ENCODE measurements at regions not wholly inside any gene's neighbourhood (a gene's known extent, or its start where the extent isn't known, plus 50 kb on each side); places are given as distances from the start of the nearest gene placed in this dataset.

DNA sequence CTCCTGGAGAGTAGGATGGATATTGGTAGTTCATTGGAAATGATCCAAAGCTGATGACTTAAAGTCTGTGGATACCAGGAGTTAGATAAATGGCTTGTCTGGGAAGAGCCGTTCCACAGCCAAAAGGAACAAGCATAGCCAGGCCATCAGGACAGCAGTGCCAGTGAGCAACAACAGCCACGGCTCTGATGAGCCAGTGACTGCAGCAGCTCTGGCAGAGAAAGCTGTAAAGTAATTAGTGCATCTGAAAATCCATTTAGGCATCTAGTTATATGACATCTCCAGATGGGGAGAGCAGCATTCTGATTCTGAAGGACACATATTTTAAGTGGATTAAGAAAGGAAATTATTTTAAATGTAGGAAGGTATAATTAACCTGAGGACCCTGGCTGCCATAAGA lies 256.2 kb upstream of the PLXNA2 start:
- Histone ChIP-seq H3K27ac (ENCODE audit: low read length) (no peak overlapping the region), H2AFZ (ENCODE audit: low read depth, low read length) (no peak overlapping the region), H3K9me3 (ENCODE audit: insufficient read depth, low read length, severe bottlenecking) (no peaks in the 10 kb centered on the region), H4K20me1 (ENCODE audit: insufficient read depth, low read length) (no peaks in the 10 kb centered on the region), H3K27me3 (ENCODE audit: insufficient read depth, low read length, poor library complexity) (peaks cover 8% of the 10 kb centered on the region), H3K79me2 (ENCODE audit: insufficient read depth, low read length) (no peaks in the 10 kb centered on the region), H3K4me2 (ENCODE audit: insufficient read depth, low read length) (no peak overlapping the region), H3K4me1 (ENCODE audit: insufficient read depth, low read length) (no peaks in the 10 kb centered on the region), H3K36me3 (ENCODE audit: insufficient read depth, low read length) (no peaks in the 10 kb centered on the region), H3K9ac (ENCODE audit: low read depth, low read length) (no peak overlapping the region), H3K4me3 (ENCODE audit: low read depth in 1 of 2, low read length in 2 of 2) (no peak overlapping the region)
- ATAC-seq (ENCODE audit: insufficient read depth, low read depth), result no peak
- DNase-seq, result no peak
- TF ChIP-seq CTCF (IDR thresholded peaks at IDR 0.05; ENCODE audit: borderline replicate concordance, extremely low read depth, low read length, poor library complexity, severe bottlenecking) (no peak), EZH2 (IDR thresholded peaks at IDR 0.05; ENCODE audit: borderline replicate concordance, low read depth, low read length, severe bottlenecking) (no peak)

DNA sequence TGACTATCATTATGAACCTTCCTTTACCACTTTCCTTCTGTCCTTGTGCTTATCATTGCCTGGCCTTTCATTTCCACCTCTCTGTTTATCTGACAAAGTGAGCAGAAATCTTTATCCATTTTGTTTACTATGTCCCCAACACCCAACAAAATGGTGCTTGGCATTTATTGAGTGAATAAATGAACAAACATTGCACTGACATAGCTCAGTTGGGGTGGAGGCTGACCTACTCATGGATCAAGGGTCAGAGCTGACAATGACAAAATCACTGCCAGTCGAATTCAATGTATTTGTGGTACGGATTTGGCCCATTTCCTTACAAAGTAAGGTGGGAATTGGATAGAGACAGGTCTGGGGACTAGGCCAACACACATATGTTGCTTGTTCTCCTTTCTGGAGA lies 257.4 kb upstream of the PLXNA2 start:
- peaks cover 8% of the 10 kb centered on the region for H3K27me3 ChIP-seq (ENCODE audit: insufficient read depth, low read length, poor library complexity)
- no peak overlapping the region for H3K27ac ChIP-seq (ENCODE audit: low read length)
- no peaks in the 10 kb centered on the region for H4K20me1 ChIP-seq (ENCODE audit: insufficient read depth, low read length)
- H3K36me3 ChIP-seq (ENCODE audit: insufficient read depth, low read length), result no peaks in the 10 kb centered on the region
- H3K4me2 ChIP-seq (ENCODE audit: insufficient read depth, low read length), result no peak overlapping the region
- H3K9ac ChIP-seq (ENCODE audit: low read depth, low read length), result no peak overlapping the region
- no peaks in the 10 kb centered on the region for H3K79me2 ChIP-seq (ENCODE audit: insufficient read depth, low read length)
- H3K4me1 ChIP-seq (ENCODE audit: insufficient read depth, low read length), result no peaks in the 10 kb centered on the region
- no peak overlapping the region for H3K4me3 ChIP-seq (ENCODE audit: low read depth in 1 of 2, low read length in 2 of 2)
- no peak overlapping the region for H2AFZ ChIP-seq (ENCODE audit: low read depth, low read length)
- ATAC-seq (ENCODE audit: insufficient read depth, low read depth) (no peak), DNase-seq (no peak)
- no peaks in the 10 kb centered on the region for H3K9me3 ChIP-seq (ENCODE audit: insufficient read depth, low read length, severe bottlenecking)
- TF ChIP-seq EZH2 (IDR thresholded peaks at IDR 0.05; ENCODE audit: borderline replicate concordance, low read depth, low read length, severe bottlenecking) (no peak), CTCF (IDR thresholded peaks at IDR 0.05; ENCODE audit: borderline replicate concordance, extremely low read depth, low read length, poor library complexity, severe bottlenecking) (no peak)

- no peak for ATAC-seq (ENCODE audit: insufficient read depth, low read depth)
These were observed 259.6 kb upstream of the PLXNA2 start for GRCh38 chr1:208503787-208504186.

More at GRCh38 chr1:208503787-208504186, 259.6 kb upstream of the PLXNA2 start:
- DNase-seq, result no peak
- Histone ChIP-seq H3K27ac (ENCODE audit: low read length) (no peak overlapping the region), H3K79me2 (ENCODE audit: insufficient read depth, low read length) (no peaks in the 10 kb centered on the region), H2AFZ (ENCODE audit: low read depth, low read length) (no peak overlapping the region), H4K20me1 (ENCODE audit: insufficient read depth, low read length) (no peaks in the 10 kb centered on the region), H3K36me3 (ENCODE audit: insufficient read depth, low read length) (no peaks in the 10 kb centered on the region), H3K9me3 (ENCODE audit: insufficient read depth, low read length, severe bottlenecking) (no peaks in the 10 kb centered on the region), H3K9ac (ENCODE audit: low read depth, low read length) (no peak overlapping the region), H3K4me2 (ENCODE audit: insufficient read depth, low read length) (no peak overlapping the region), H3K4me1 (ENCODE audit: insufficient read depth, low read length) (no peaks in the 10 kb centered on the region), H3K4me3 (ENCODE audit: low read depth in 1 of 2, low read length in 2 of 2) (no peak overlapping the region), H3K27me3 (ENCODE audit: insufficient read depth, low read length, poor library complexity) (peaks cover 8% of the 10 kb centered on the region)
- TF ChIP-seq CTCF (IDR thresholded peaks at IDR 0.05; ENCODE audit: borderline replicate concordance, extremely low read depth, low read length, poor library complexity, severe bottlenecking) (no peak), EZH2 (IDR thresholded peaks at IDR 0.05; ENCODE audit: borderline replicate concordance, low read depth, low read length, severe bottlenecking) (no peak)

Measured in DND-41 (cell line).